Liver (tissue), 8 donors: ENCODE measurements at regions not wholly inside any gene's neighbourhood (a gene's known extent, or its start where the extent isn't known, plus 50 kb on each side); places are given as distances from the start of the nearest gene placed in this dataset.

ENCODE experiments used
- DNase-seq: peaks from one replicate; pipeline ENCODE4 v3.0.0-alpha.2; 2017; ENCODE audit warnings: low spot score
- H3K27ac ChIP-seq, 2 donors: one replicate each; pipeline ENCODE4 v1.7.0; 2013; ENCODE audit warnings: inconsistent platforms in 2 of 2, low read length in 2 of 2, control low read depth in 1 of 2, low read depth in 1 of 2, mild to moderate bottlenecking in 1 of 2
- H3K27me3 ChIP-seq, 4 donors: one replicate each; pipeline versions ENCODE4 v1.6.1 to v1.7.0; 2013; ENCODE audit warnings: low read length in 3 of 4, inconsistent platforms in 1 of 4, mild to moderate bottlenecking in 1 of 4, moderate library complexity in 1 of 4; ENCODE audit not compliant: control insufficient read depth in 4 of 4, insufficient read depth in 4 of 4
- H3K36me3 ChIP-seq, 4 donors: one replicate each; pipeline versions ENCODE4 v1.6.1 to v1.7.0; 2013; ENCODE audit warnings: low read length in 3 of 4, mild to moderate bottlenecking in 3 of 4, low read depth in 1 of 4, moderate library complexity in 1 of 4; ENCODE audit not compliant: control insufficient read depth in 4 of 4, insufficient read depth in 3 of 4
- H3K4me1 ChIP-seq, 4 donors: one replicate each; pipeline versions ENCODE4 v1.6.1 to v1.7.0; 2013; ENCODE audit warnings: low read length in 3 of 4, mild to moderate bottlenecking in 3 of 4, moderate library complexity in 1 of 4; ENCODE audit not compliant: control insufficient read depth in 4 of 4, insufficient read depth in 4 of 4
- H3K4me3 ChIP-seq, 3 donors: one replicate each; pipeline versions ENCODE4 v1.6.1 to v1.7.0; 2013; ENCODE audit warnings: low read length in 3 of 3, control low read depth in 1 of 3, low read depth in 1 of 3, mild to moderate bottlenecking in 1 of 3
- H3K9ac ChIP-seq, 2 donors: one replicate each; pipeline ENCODE4 v1.7.0; 2013; ENCODE audit warnings: low read length in 2 of 2, mild to moderate bottlenecking in 2 of 2, moderate library complexity in 2 of 2, control low read depth in 1 of 2, low read depth in 1 of 2
- H3K9me3 ChIP-seq, 4 donors: one replicate each; pipeline versions ENCODE4 v1.6.1 to v1.7.0; 2013; ENCODE audit warnings: low read length in 3 of 4; ENCODE audit not compliant: control insufficient read depth in 4 of 4
- ATF3 ChIP-seq: IDR thresholded peaks from 2 replicates; pipeline ENCODE4 v1.6.1; 2016; ENCODE audit warnings: antibody characterized with exemption
- CTCF ChIP-seq: fragments of 150-350 bp; IDR thresholded peaks from 2 replicates; pipeline ENCODE4 v1.5.1; 2017; ENCODE audit warnings: improper control_type of control experiment, low read depth, low read length; ENCODE audit not compliant: missing input control
- FOXA1 ChIP-seq: IDR thresholded peaks from 2 replicates; pipeline ENCODE4 v1.6.1; 2016; ENCODE audit warnings: antibody characterized with exemption
- FOXA2 ChIP-seq: IDR thresholded peaks from 2 replicates; pipeline ENCODE4 v1.6.1; 2016; ENCODE audit warnings: antibody characterized with exemption
- GABPA ChIP-seq, 2 donors: IDR thresholded peaks in 1 of 2; conservative IDR thresholded peaks in 1 of 2; 2 replicates each; pipeline ENCODE4 v1.6.1; 2016; ENCODE audit warnings: antibody characterized with exemption in 2 of 2, mild to moderate bottlenecking in 1 of 2, moderate library complexity in 1 of 2
- JUND ChIP-seq, 2 donors: IDR thresholded peaks; 2 replicates each; pipeline ENCODE4 v1.6.1; 2016; ENCODE audit warnings: antibody characterized with exemption in 2 of 2
- MAX ChIP-seq: IDR thresholded peaks from 2 replicates; pipeline ENCODE4 v1.6.1; 2016; ENCODE audit warnings: antibody characterized with exemption
- NR2F2 ChIP-seq: IDR thresholded peaks from 2 replicates; pipeline ENCODE4 v1.6.1; 2016; ENCODE audit warnings: antibody characterized with exemption
- RAD21 ChIP-seq, 2 donors: IDR thresholded peaks; 2 replicates each; pipeline ENCODE4 v1.6.1; 2016; ENCODE audit warnings: antibody characterized with exemption in 2 of 2, mild to moderate bottlenecking in 2 of 2
- RXRA ChIP-seq, 2 donors: IDR thresholded peaks; 2 replicates each; pipeline ENCODE4 v1.6.1; 2017 to 2018; ENCODE audit warnings: antibody characterized with exemption in 2 of 2, mild to moderate bottlenecking in 1 of 2
- YY1 ChIP-seq: IDR thresholded peaks from 2 replicates; pipeline ENCODE4 v1.6.1; 2016; ENCODE audit warnings: antibody characterized with exemption, mild to moderate bottlenecking
- ZBTB33 ChIP-seq: IDR thresholded peaks from 2 replicates; pipeline ENCODE4 v1.6.1; 2016; ENCODE audit warnings: antibody characterized with exemption
- WGBS: extraction: QIAGEN DNeasy Blood & Tissue Kit; methylation state at CpG from one replicate; pipeline ENCODE4 v1.1.7; 2013; 5-methylcytosine and 5-hydroxymethylcytosine counted together
- donor health status: healthy.
- donor health status: healthy.
- donor health status: healthy.
- donor health status: healthy.
- donor health status: healthy.

GRCh38 chr10:6722616-6723004 is 142.5 kb upstream of the PRKCQ start:
- H3K27me3 ChIP-seq, result peaks cover 0 to 7% (median 0%) of the 10 kb centered on the region in 4 donors
- H3K36me3 ChIP-seq, result no peaks in the 10 kb centered on the region
- no peak overlapping the region for H3K27ac ChIP-seq
- no peaks in the 10 kb centered on the region for H3K9me3 ChIP-seq
- TF ChIP-seq CTCF (no peak), FOXA1 (no peak), ATF3 (no peak)
- WGBS, result 72% methylated on average over 1 of the region's 1 CpG
- H3K4me1 ChIP-seq, result no peaks in the 10 kb centered on the region
- no peak overlapping the region for H3K9ac ChIP-seq
- H3K4me3 ChIP-seq, result no peak overlapping the region
- no peak for DNase-seq

- no peaks in the 10 kb centered on the region for H3K4me1 ChIP-seq
- H3K4me3 ChIP-seq, result no peak overlapping the region
- H3K36me3 ChIP-seq, result no peaks in the 10 kb centered on the region
- no peak overlapping the region for H3K9ac ChIP-seq
- TF ChIP-seq FOXA2 (no peak), NR2F2 (peak; percentile 48)
- H3K9me3 ChIP-seq, result no peaks in the 10 kb centered on the region
- H3K27me3 ChIP-seq, result peaks cover 0 to 7% (median 0%) of the 10 kb centered on the region in 4 donors
- H3K27ac ChIP-seq, result no peak overlapping the region
- 61% methylated on average over 11 of the region's 11 CpGs for WGBS
- no peak for DNase-seq
Measured at GRCh38 chr10:6721964-6722615, 142.0 kb upstream of the PRKCQ start.

- Histone ChIP-seq H3K9ac (no peak overlapping the region), H3K9me3 (no peaks in the 10 kb centered on the region)
- TF ChIP-seq ZBTB33 (no peak), RXRA (IDR thresholded peaks at IDR 0.05) (no peak), RAD21 (IDR thresholded peaks at IDR 0.05) (peak; percentile 6 to 32), GABPA (IDR thresholded peaks at IDR 0.05 in 1 of 2, conservative IDR thresholded peaks at IDR 0.05 in 1 of 2) (no peak), ATF3 (no peak), MAX (no peak), YY1 (no peak), JUND (IDR thresholded peaks at IDR 0.05) (no peak)
Measured at GRCh38 chr10:6721480-6721879, 141.4 kb upstream of the PRKCQ start.

More at GRCh38 chr10:6721480-6721879, 141.4 kb upstream of the PRKCQ start:
- Histone ChIP-seq H3K4me1 (no peaks in the 10 kb centered on the region), H3K27me3 (peaks cover 0 to 7% (median 0%) of the 10 kb centered on the region in 4 donors), H3K4me3 (no peak overlapping the region), H3K27ac (peak overlapping the region in 1 of 2 donors; percentile 25), H3K36me3 (no peaks in the 10 kb centered on the region)
- WGBS, result 53% methylated on average over 7 of the region's 7 CpGs
- DNase-seq, result no peak
